Tibial nerve (tissue), 4 donors: ENCODE measurements at regions not wholly inside any gene's neighbourhood (a gene's known extent, or its start where the extent isn't known, plus 50 kb on each side); places are given as distances from the start of the nearest gene placed in this dataset.

Experiments
- DNase-seq, 2 donors: peaks; one replicate each; pipeline ENCODE4 v3.0.0-alpha.2; 2019; ENCODE audit warnings: low spot score in 2 of 2
- H3K27ac ChIP-seq, 4 donors: fragments of 200-600 bp; sonication (generic) in 3 of 4; one replicate each; pipeline ENCODE4 v1.5.1; 2017 to 2019; ENCODE audit warnings: mild to moderate bottlenecking in 1 of 4
- H3K27me3 ChIP-seq, 2 donors: fragments of 200-600 bp; sonication (generic) in 1 of 2; one replicate each; pipeline versions ENCODE4 v1.5.1 to v1.6.0; 2017 to 2019
- H3K36me3 ChIP-seq, 3 donors: fragments of 200-600 bp; sonication (generic); one replicate each; pipeline ENCODE4 v1.5.1; 2018 to 2019
- H3K4me1 ChIP-seq, 4 donors: fragments of 200-600 bp; sonication (generic) in 3 of 4; one replicate each; pipeline ENCODE4 v1.5.1; 2017 to 2019
- H3K4me3 ChIP-seq, 4 donors: fragments of 200-600 bp; sonication (generic) in 3 of 4; one replicate each; pipeline ENCODE4 v1.5.1; 2017 to 2019; ENCODE audit warnings: mild to moderate bottlenecking in 1 of 4, moderate library complexity in 1 of 4
- H3K9me3 ChIP-seq, 4 donors: fragments of 200-600 bp; sonication (generic) in 3 of 4; one replicate each; pipeline ENCODE4 v1.5.1; 2017 to 2019
- EP300 ChIP-seq, 2 donors: sonication (generic); formaldehyde crosslinking; IDR thresholded peaks; one replicate each; pipeline ENCODE4 v1.6.1; 2017; ENCODE audit warnings: antibody characterized with exemption in 2 of 2, mild to moderate bottlenecking in 1 of 2
- POLR2A ChIP-seq, 2 donors: fragments of 450-650 bp; IDR thresholded peaks; one replicate each; pipeline ENCODE4 v1.6.1; 2017; ENCODE audit warnings: antibody characterized with exemption in 2 of 2, mild to moderate bottlenecking in 2 of 2, moderate library complexity in 2 of 2
- WGBS, 2 donors: methylation state at CpG; one replicate each; pipeline ENCODE4 v1.1.5; 2018; 5-methylcytosine and 5-hydroxymethylcytosine counted together
- TF ChIP-seq, protein P1 (sequence below), 5 experiments: fragments of 200-600 bp in 3 of 5; fragments of 450-650 bp in 2 of 5; sonication (generic) in 3 of 5; IDR thresholded peaks; one replicate each; pipeline ENCODE4 v1.5.1; 2016 to 2019; ENCODE audit warnings: antibody characterized with exemption in 5 of 5, mild to moderate bottlenecking in 3 of 5, moderate library complexity in 2 of 5

DNA sequence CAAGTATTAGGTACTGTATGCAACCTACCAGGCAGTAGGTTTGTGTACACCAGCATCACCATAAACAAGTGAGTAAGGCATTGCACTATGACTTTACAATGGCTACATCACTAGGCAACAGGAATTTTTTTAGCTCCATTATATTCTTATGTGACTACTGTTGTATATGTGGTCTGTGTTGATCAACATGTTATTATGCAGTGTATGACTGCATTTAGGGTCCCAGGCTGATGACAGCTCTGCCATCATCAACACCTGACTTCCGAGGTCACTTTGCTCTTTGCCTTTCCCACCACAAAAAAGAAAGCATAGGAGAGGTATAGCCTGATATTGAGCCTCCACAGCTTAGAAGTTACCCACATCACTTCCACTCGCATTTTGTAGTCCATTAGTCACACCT, 217.5 kb upstream of the PELI2 start:
- H3K4me3 ChIP-seq = no peak overlapping the region
- no peak overlapping the region for H3K27ac ChIP-seq
- no peaks in the 10 kb centered on the region for H3K36me3 ChIP-seq
- no peak for DNase-seq
- TF ChIP-seq, protein P1, sequence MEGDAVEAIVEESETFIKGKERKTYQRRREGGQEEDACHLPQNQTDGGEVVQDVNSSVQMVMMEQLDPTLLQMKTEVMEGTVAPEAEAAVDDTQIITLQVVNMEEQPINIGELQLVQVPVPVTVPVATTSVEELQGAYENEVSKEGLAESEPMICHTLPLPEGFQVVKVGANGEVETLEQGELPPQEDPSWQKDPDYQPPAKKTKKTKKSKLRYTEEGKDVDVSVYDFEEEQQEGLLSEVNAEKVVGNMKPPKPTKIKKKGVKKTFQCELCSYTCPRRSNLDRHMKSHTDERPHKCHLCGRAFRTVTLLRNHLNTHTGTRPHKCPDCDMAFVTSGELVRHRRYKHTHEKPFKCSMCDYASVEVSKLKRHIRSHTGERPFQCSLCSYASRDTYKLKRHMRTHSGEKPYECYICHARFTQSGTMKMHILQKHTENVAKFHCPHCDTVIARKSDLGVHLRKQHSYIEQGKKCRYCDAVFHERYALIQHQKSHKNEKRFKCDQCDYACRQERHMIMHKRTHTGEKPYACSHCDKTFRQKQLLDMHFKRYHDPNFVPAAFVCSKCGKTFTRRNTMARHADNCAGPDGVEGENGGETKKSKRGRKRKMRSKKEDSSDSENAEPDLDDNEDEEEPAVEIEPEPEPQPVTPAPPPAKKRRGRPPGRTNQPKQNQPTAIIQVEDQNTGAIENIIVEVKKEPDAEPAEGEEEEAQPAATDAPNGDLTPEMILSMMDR (IDR thresholded peaks at IDR 0.05) = no peak
- TF ChIP-seq POLR2A (IDR thresholded peaks at IDR 0.05) = no peak
- no peak for TF ChIP-seq EP300 (IDR thresholded peaks at IDR 0.05)
- H3K4me1 ChIP-seq = peaks cover 0 to 10% (median 0%) of the 10 kb centered on the region in 4 donors
- H3K9me3 ChIP-seq = no peaks in the 10 kb centered on the region
- no peaks in the 10 kb centered on the region for H3K27me3 ChIP-seq
- 93 to 98% methylated on average over 2 of the region's 2 CpGs for WGBS, 2 donors

DNA sequence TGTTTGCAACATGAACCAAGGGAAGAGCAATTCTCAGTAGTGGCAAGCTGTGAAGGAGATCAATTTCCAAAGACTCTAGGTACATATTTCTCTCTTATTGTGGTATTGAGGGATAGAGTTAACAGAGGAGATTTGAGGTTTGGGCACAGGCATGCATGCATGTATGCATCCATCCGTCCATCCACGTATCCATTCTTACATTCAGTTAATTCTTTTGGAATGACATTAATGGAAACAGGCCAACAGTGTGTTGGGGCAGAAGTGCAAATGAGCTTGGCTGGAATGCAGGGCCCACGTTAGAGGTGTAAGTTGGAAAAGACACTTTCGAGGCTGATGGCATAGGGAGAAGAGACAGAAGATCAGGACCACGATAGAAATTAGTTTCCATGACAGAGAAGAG, 216.9 kb upstream of the PELI2 start:
- Histone ChIP-seq H3K36me3 (no peaks in the 10 kb centered on the region), H3K9me3 (no peaks in the 10 kb centered on the region), H3K27ac (no peak overlapping the region), H3K27me3 (no peaks in the 10 kb centered on the region), H3K4me3 (no peak overlapping the region), H3K4me1 (peaks cover 0 to 4% (median 0%) of the 10 kb centered on the region in 4 donors)
- DNase-seq = no peak
- 67 to 69% methylated on average over 5 of the region's 5 CpGs for WGBS, 2 donors
- TF ChIP-seq EP300 (IDR thresholded peaks at IDR 0.05) (no peak), POLR2A (IDR thresholded peaks at IDR 0.05) (no peak)
- TF ChIP-seq, protein P1 (IDR thresholded peaks at IDR 0.05) = no peak

DNA sequence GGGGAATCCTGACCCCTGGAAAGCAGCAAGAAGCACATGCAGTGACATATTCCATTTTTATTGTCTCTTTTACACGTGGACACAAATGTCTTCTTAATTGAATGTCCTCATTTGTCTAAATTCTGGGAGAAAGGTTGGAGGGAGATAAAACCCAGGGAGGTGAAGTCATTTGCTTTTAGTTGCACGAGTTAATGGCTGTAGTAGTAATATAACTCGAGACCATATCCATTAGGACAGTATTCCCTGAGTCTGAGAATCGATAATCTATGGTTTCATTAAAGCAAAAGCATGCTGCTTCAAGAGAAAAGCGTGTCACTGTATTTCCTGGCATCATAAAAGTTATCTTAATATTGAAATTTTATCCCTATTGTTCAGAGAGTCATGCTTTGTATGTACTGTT, 216.0 kb upstream of the PELI2 start:
- no peaks in the 10 kb centered on the region for H3K36me3 ChIP-seq
- H3K9me3 ChIP-seq = no peaks in the 10 kb centered on the region
- H3K4me1 ChIP-seq = peaks cover 0 to 2% (median 0%) of the 10 kb centered on the region in 4 donors
- H3K4me3 ChIP-seq = no peak overlapping the region
- H3K27me3 ChIP-seq = no peaks in the 10 kb centered on the region
- WGBS, 2 donors = 57 to 60% methylated on average over 5 of the region's 5 CpGs
- DNase-seq = no peak
- no peak overlapping the region for H3K27ac ChIP-seq
- TF ChIP-seq, protein P1 (IDR thresholded peaks at IDR 0.05) = no peak
- TF ChIP-seq POLR2A (IDR thresholded peaks at IDR 0.05) = no peak
- TF ChIP-seq EP300 (IDR thresholded peaks at IDR 0.05) = no peak

DNA sequence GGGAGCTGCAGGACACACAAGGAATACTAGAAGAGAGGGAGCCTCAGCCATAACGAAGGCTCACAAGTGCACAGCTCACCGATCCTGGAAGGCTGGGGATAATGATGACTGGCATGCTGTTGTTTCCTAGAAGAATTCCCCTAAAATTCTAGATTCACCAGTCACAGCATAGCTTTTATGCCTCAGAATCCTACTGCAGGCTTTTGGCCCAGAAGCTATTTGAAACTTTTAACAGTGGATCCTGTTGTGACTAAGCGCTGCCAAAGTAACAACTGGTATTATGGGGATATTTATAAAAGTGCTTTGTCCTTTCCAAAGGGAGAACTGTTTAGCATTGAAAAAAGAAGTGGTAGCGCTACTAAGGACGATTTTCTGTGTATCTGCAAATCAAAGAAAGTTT, 214.1 kb upstream of the PELI2 start:
- Histone ChIP-seq H3K4me3 (no peak overlapping the region), H3K36me3 (no peaks in the 10 kb centered on the region), H3K4me1 (peaks cover 0 to 2% (median 0%) of the 10 kb centered on the region in 4 donors), H3K27me3 (no peaks in the 10 kb centered on the region), H3K9me3 (no peaks in the 10 kb centered on the region), H3K27ac (no peak overlapping the region)
- WGBS, 2 donors = 37 to 47% methylated on average over 5 of the region's 5 CpGs
- TF ChIP-seq EP300 (IDR thresholded peaks at IDR 0.05) = no peak
- TF ChIP-seq, protein P1 (IDR thresholded peaks at IDR 0.05) = no peak
- TF ChIP-seq POLR2A (IDR thresholded peaks at IDR 0.05) = no peak
- DNase-seq = no peak

DNA sequence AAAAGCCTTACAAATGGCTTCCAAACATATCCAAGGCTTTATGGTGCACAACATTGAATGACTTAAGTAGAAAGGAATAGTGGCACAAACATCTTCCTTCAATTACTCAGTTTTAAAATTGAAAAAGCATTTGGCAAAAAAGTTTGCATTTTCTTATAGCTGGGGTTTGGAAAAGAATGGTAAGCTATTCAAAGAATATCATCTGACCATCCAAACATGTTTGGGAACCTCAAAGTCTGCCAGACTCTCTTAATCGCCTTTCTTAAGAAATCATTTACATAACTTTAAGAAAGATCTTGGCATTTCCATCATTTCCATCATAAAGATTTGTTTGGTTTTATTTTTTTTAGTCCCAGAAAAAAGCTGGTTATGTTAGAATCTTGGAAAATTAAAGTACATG, 210.1 kb upstream of the PELI2 start:
- Histone ChIP-seq H3K27me3 (no peaks in the 10 kb centered on the region), H3K4me3 (no peak overlapping the region), H3K9me3 (no peaks in the 10 kb centered on the region), H3K27ac (no peak overlapping the region), H3K4me1 (peaks cover 0 to 18% (median 0%) of the 10 kb centered on the region in 4 donors), H3K36me3 (no peaks in the 10 kb centered on the region)
- no peak for DNase-seq
- TF ChIP-seq EP300 (IDR thresholded peaks at IDR 0.05) (no peak), POLR2A (IDR thresholded peaks at IDR 0.05) (no peak)
- TF ChIP-seq, protein P1 (IDR thresholded peaks at IDR 0.05) = no peak
- 62 to 65% methylated on average over 1 of the region's 1 CpG for WGBS, 2 donors
